Activated CD4-positive, alpha-beta T cell treated with anti-CD3 and anti-CD28 coated beads, Interleukin-2, amount 10 ng/mL, durations not matched to agents 24 days and 14 days (primary cell): ENCODE measurements at regions not wholly inside any gene's neighbourhood (a gene's known extent, or its start where the extent isn't known, plus 50 kb on each side); places are given as distances from the start of the nearest gene placed in this dataset.

Source experiments
- DNase-seq: peaks from one replicate; pipeline ENCODE4 v3.0.0; 2022
- H3K27ac Mint-ChIP-seq: one replicate; pipeline ENCODE4 v1.8.0; 2022; ENCODE audit warnings: mild to moderate bottlenecking, mixed read lengths
- H3K27me3 Mint-ChIP-seq: one replicate; pipeline ENCODE4 v1.8.0; 2022; ENCODE audit warnings: mixed read lengths
- H3K36me3 Mint-ChIP-seq: one replicate; pipeline ENCODE4 v1.8.0; 2022; ENCODE audit warnings: low read depth, mild to moderate bottlenecking, mixed read lengths
- H3K4me1 Mint-ChIP-seq: one replicate; pipeline ENCODE4 v1.8.0; 2021; ENCODE audit warnings: mixed read lengths
- H3K4me3 Mint-ChIP-seq: one replicate; pipeline ENCODE4 v1.8.0; 2022; ENCODE audit warnings: mild to moderate bottlenecking, moderate library complexity, mixed read lengths
- H3K9me3 Mint-ChIP-seq: one replicate; pipeline ENCODE4 v1.8.0; 2021; ENCODE audit warnings: mixed read lengths
- intact Hi-C: fragments of 100-400 bp; cut with micrococcal nuclease; formaldehyde crosslinking; loops from one replicate; pipeline ENCODE4 v1.15.1; 2023

GRCh38 chr6:170106906-170107525, 183.9 kb downstream of the DLL1 start:
- no peaks in the 10 kb centered on the region for H3K9me3 Mint-ChIP-seq
- intact Hi-C loops, result no loop called here
- no peak overlapping the region for H3K27ac Mint-ChIP-seq
- no peaks in the 10 kb centered on the region for H3K36me3 Mint-ChIP-seq
- no peak for DNase-seq
- no peak overlapping the region for H3K4me3 Mint-ChIP-seq
- no peaks in the 10 kb centered on the region for H3K4me1 Mint-ChIP-seq
- peaks cover 12% of the 10 kb centered on the region for H3K27me3 Mint-ChIP-seq

GRCh38 chr6:170102582-170103481, 188.0 kb downstream of the DLL1 start:
- intact Hi-C loops, result no loop called here
- Mint-ChIP-seq H3K4me1 (no peaks in the 10 kb centered on the region), H3K9me3 (peaks cover 7% of the 10 kb centered on the region), H3K27me3 (peaks cover 15% of the 10 kb centered on the region), H3K27ac (peak overlapping the region; percentile 13), H3K4me3 (no peak overlapping the region), H3K36me3 (no peaks in the 10 kb centered on the region)
- no peak for DNase-seq

GRCh38 chr6:170102038-170102437, 188.8 kb downstream of the DLL1 start:
- Mint-ChIP-seq H3K9me3 (peaks cover 7% of the 10 kb centered on the region), H3K4me3 (no peak overlapping the region), H3K36me3 (no peaks in the 10 kb centered on the region), H3K27ac (no peak overlapping the region), H3K4me1 (no peaks in the 10 kb centered on the region), H3K27me3 (peaks cover 13% of the 10 kb centered on the region)
- DNase-seq, result no peak
- intact Hi-C loops, result no loop called here

GRCh38 chr6:170101281-170102035, 189.4 kb downstream of the DLL1 start:
- no peaks in the 10 kb centered on the region for H3K4me1 Mint-ChIP-seq
- H3K36me3 Mint-ChIP-seq, result no peaks in the 10 kb centered on the region
- no peak overlapping the region for H3K4me3 Mint-ChIP-seq
- intact Hi-C loops, result no loop called here
- DNase-seq, result no peak
- no peak overlapping the region for H3K27ac Mint-ChIP-seq
- H3K9me3 Mint-ChIP-seq, result peaks cover 7% of the 10 kb centered on the region
- H3K27me3 Mint-ChIP-seq, result peaks cover 12% of the 10 kb centered on the region

- DNase-seq, result no peak
- Mint-ChIP-seq H3K27ac (no peak overlapping the region), H3K9me3 (peaks cover 7% of the 10 kb centered on the region), H3K27me3 (peaks cover 9% of the 10 kb centered on the region), H3K4me1 (no peaks in the 10 kb centered on the region), H3K36me3 (no peaks in the 10 kb centered on the region), H3K4me3 (no peak overlapping the region)
- intact Hi-C loops, result no loop called here
These were observed 190.8 kb downstream of the DLL1 start for GRCh38 chr6:170100046-170100445.

GRCh38 chr6:170099387-170099786, 191.5 kb downstream of the DLL1 start:
- no peak overlapping the region for H3K4me3 Mint-ChIP-seq
- H3K4me1 Mint-ChIP-seq, result no peaks in the 10 kb centered on the region
- no peak for DNase-seq
- H3K27me3 Mint-ChIP-seq, result peaks cover 5% of the 10 kb centered on the region
- no peaks in the 10 kb centered on the region for H3K36me3 Mint-ChIP-seq
- H3K9me3 Mint-ChIP-seq, result peaks cover 7% of the 10 kb centered on the region
- H3K27ac Mint-ChIP-seq, result no peak overlapping the region
- intact Hi-C loops, result no loop called here

GRCh38 chr6:170098428-170099170, 192.3 kb downstream of the DLL1 start:
- intact Hi-C loops, result no loop called here
- H3K4me3 Mint-ChIP-seq, result no peak overlapping the region
- H3K4me1 Mint-ChIP-seq, result no peaks in the 10 kb centered on the region
- H3K27ac Mint-ChIP-seq, result no peak overlapping the region
- DNase-seq, result no peak
- H3K27me3 Mint-ChIP-seq, result peaks cover 5% of the 10 kb centered on the region
- no peaks in the 10 kb centered on the region for H3K36me3 Mint-ChIP-seq
- H3K9me3 Mint-ChIP-seq, result peaks cover 7% of the 10 kb centered on the region

GRCh38 chr6:170097505-170098427, 193.1 kb downstream of the DLL1 start:
- H3K9me3 Mint-ChIP-seq, result peaks cover 7% of the 10 kb centered on the region
- DNase-seq, result no peak
- intact Hi-C loops, result no loop called here
- peaks cover 5% of the 10 kb centered on the region for H3K27me3 Mint-ChIP-seq
- no peaks in the 10 kb centered on the region for H3K4me1 Mint-ChIP-seq
- H3K4me3 Mint-ChIP-seq, result no peak overlapping the region
- H3K27ac Mint-ChIP-seq, result no peak overlapping the region
- H3K36me3 Mint-ChIP-seq, result no peaks in the 10 kb centered on the region

- Mint-ChIP-seq H3K36me3 (no peaks in the 10 kb centered on the region), H3K9me3 (peaks cover 7% of the 10 kb centered on the region), H3K27me3 (peaks cover 5% of the 10 kb centered on the region), H3K27ac (no peak overlapping the region), H3K4me3 (no peak overlapping the region), H3K4me1 (no peaks in the 10 kb centered on the region)
- no peak for DNase-seq
- intact Hi-C loops, result no loop called here
These were observed 193.9 kb downstream of the DLL1 start for GRCh38 chr6:170096803-170097504.

- H3K27ac Mint-ChIP-seq, result no peak overlapping the region
- DNase-seq, result no peak
- peaks cover 5% of the 10 kb centered on the region for H3K27me3 Mint-ChIP-seq
- no peaks in the 10 kb centered on the region for H3K36me3 Mint-ChIP-seq
- H3K4me3 Mint-ChIP-seq, result no peak overlapping the region
- peaks cover 7% of the 10 kb centered on the region for H3K9me3 Mint-ChIP-seq
- intact Hi-C loops, result no loop called here
- H3K4me1 Mint-ChIP-seq, result no peaks in the 10 kb centered on the region
These were observed 194.6 kb downstream of the DLL1 start for GRCh38 chr6:170096191-170096802.

GRCh38 chr6:170095273-170095981, 195.5 kb downstream of the DLL1 start:
- Mint-ChIP-seq H3K4me3 (no peak overlapping the region), H3K9me3 (peaks cover 2% of the 10 kb centered on the region), H3K36me3 (no peaks in the 10 kb centered on the region), H3K27me3 (peaks cover 5% of the 10 kb centered on the region), H3K4me1 (peaks cover 5% of the 10 kb centered on the region), H3K27ac (no peak overlapping the region)
- DNase-seq, result no peak
- intact Hi-C loops, result no loop called here
